Mesendoderm (in vitro differentiated cells): ENCODE measurements at regions not wholly inside any gene's neighbourhood (a gene's known extent, or its start where the extent isn't known, plus 50 kb on each side); places are given as distances from the start of the nearest gene placed in this dataset.
A peak's percentile ranks its signal among the peaks of the same experiment; 100 is the strongest.

Experiments
- DNase-seq: peaks from one replicate; pipeline ENCODE4 v3.0.0; 2013
- H2AK5ac ChIP-seq: 2 replicates; pipeline ENCODE4 v1.6.1; 2013; ENCODE audit warnings: low read length, inconsistent platforms
- H2BK120ac ChIP-seq: 2 replicates; pipeline ENCODE4 v1.6.1; 2013; ENCODE audit warnings: low read depth, mild to moderate bottlenecking, low read length, moderate library complexity, mixed read lengths
- H2BK15ac ChIP-seq: replicated peaks from 2 replicates; pipeline ENCODE4 v1.6.1; 2013; ENCODE audit warnings: low read depth, mild to moderate bottlenecking, moderate library complexity
- H2BK5ac ChIP-seq: 2 replicates; pipeline ENCODE4 v1.6.1; 2013; ENCODE audit warnings: low read length, inconsistent platforms
- H3K18ac ChIP-seq: 2 replicates; pipeline ENCODE4 v1.6.1; 2013; ENCODE audit warnings: mild to moderate bottlenecking, low read length, mixed read lengths
- H3K23ac ChIP-seq: one replicate; pipeline ENCODE4 v1.6.1; 2013; ENCODE audit warnings: low read length
- H3K27ac ChIP-seq: 2 replicates; pipeline ENCODE4 v1.5.1; 2013; ENCODE audit warnings: low read depth, mild to moderate bottlenecking, inconsistent platforms, low read length, moderate library complexity
- H3K27me3 ChIP-seq: 2 replicates; pipeline ENCODE4 v1.6.1; 2013; ENCODE audit warnings: low read length, control low read depth, mild to moderate bottlenecking, inconsistent platforms; ENCODE audit not compliant: insufficient read depth, poor library complexity
- H3K36me3 ChIP-seq: 2 replicates; pipeline ENCODE4 v1.6.1; 2013; ENCODE audit warnings: low read length, inconsistent platforms; ENCODE audit not compliant: control insufficient read depth, insufficient read depth
- H3K4ac ChIP-seq: one replicate; pipeline ENCODE4 v1.6.1; 2013; ENCODE audit warnings: low read depth, mild to moderate bottlenecking, low read length, moderate library complexity
- H3K4me1 ChIP-seq: 2 replicates; pipeline ENCODE4 v1.6.1; 2013; ENCODE audit warnings: low read depth, low read length, inconsistent platforms; ENCODE audit not compliant: control insufficient read depth
- H3K4me2 ChIP-seq: 2 replicates; pipeline ENCODE4 v1.6.1; 2013; ENCODE audit warnings: low read length
- H3K4me3 ChIP-seq: 2 replicates; pipeline ENCODE4 v1.5.1; 2013; ENCODE audit warnings: mild to moderate bottlenecking, low read length
- H3K56ac ChIP-seq: one replicate; pipeline ENCODE4 v1.6.1; 2013; ENCODE audit warnings: low read length
- H3K79me1 ChIP-seq: 2 replicates; pipeline ENCODE4 v1.6.1; 2013; ENCODE audit warnings: low read length, inconsistent platforms
- H3K79me2 ChIP-seq: 2 replicates; pipeline ENCODE4 v1.6.1; 2013; ENCODE audit warnings: mild to moderate bottlenecking, low read length; ENCODE audit not compliant: control insufficient read depth, insufficient read depth
- H3K9ac ChIP-seq: 2 replicates; pipeline ENCODE4 v1.6.1; 2013; ENCODE audit warnings: low read length, inconsistent platforms
- H4K5ac ChIP-seq: one replicate; pipeline ENCODE4 v1.6.1; 2013; ENCODE audit warnings: low read length
- H4K8ac ChIP-seq: one replicate; pipeline ENCODE4 v1.6.1; 2013; ENCODE audit warnings: low read depth, mild to moderate bottlenecking, control low read depth, low read length, moderate library complexity
- WGBS: extraction: QIAGEN DNeasy Blood & Tissue Kit; methylation state at CpG from one replicate; pipeline ENCODE4 v1.1.7; 2013; ENCODE audit warnings: low lambda C conversion rate, missing lambda C conversion rate; ENCODE audit not compliant: insufficient coverage; ENCODE audit errors: extremely low coverage; 5-methylcytosine and 5-hydroxymethylcytosine counted together

GRCh38 chr14:92252323-92252722 is 70.6 kb upstream of the SLC24A4 start:
- no peak overlapping the region for H3K56ac ChIP-seq
- no peaks in the 10 kb centered on the region for H3K36me3 ChIP-seq
- H3K4me1 ChIP-seq = peaks cover 2% of the 10 kb centered on the region
- H3K18ac ChIP-seq = no peak overlapping the region
- H2BK120ac ChIP-seq = no peak overlapping the region
- no peaks in the 10 kb centered on the region for H3K27me3 ChIP-seq
- H2BK15ac ChIP-seq = no peak overlapping the region
- no CpG with 5 or more reads among the region's 16 CpGs for WGBS
- H2AK5ac ChIP-seq = no peak overlapping the region
- no peaks in the 10 kb centered on the region for H3K79me2 ChIP-seq
- H4K8ac ChIP-seq = no peak overlapping the region
- H3K4me3 ChIP-seq = no peak overlapping the region
- no peak overlapping the region for H3K27ac ChIP-seq
- H4K5ac ChIP-seq = no peak overlapping the region
- no peak overlapping the region for H3K9ac ChIP-seq
- H3K23ac ChIP-seq = no peak overlapping the region
- H3K4me2 ChIP-seq = no peak overlapping the region
- DNase-seq = no peak
- H2BK5ac ChIP-seq = no peak overlapping the region
- no peak overlapping the region for H3K4ac ChIP-seq
- H3K79me1 ChIP-seq = no peaks in the 10 kb centered on the region

- Histone ChIP-seq H3K4me2 (no peak overlapping the region), H3K9ac (no peak overlapping the region), H2BK120ac (no peak overlapping the region), H3K18ac (no peak overlapping the region), H2AK5ac (no peak overlapping the region), H4K5ac (no peak overlapping the region), H3K4ac (no peak overlapping the region), H3K27me3 (no peaks in the 10 kb centered on the region), H3K23ac (no peak overlapping the region), H3K79me1 (no peaks in the 10 kb centered on the region), H3K79me2 (no peaks in the 10 kb centered on the region), H2BK5ac (no peak overlapping the region), H3K56ac (no peak overlapping the region), H3K4me3 (no peak overlapping the region), H2BK15ac (no peak overlapping the region), H3K27ac (no peak overlapping the region), H4K8ac (no peak overlapping the region), H3K4me1 (peaks cover 2% of the 10 kb centered on the region), H3K36me3 (no peaks in the 10 kb centered on the region)
- no CpG with 5 or more reads among the region's 15 CpGs for WGBS
- DNase-seq = peak; percentile 68
These were observed 69.5 kb upstream of the SLC24A4 start for GRCh38 chr14:92253381-92253894.

GRCh38 chr14:92254786-92255185 is 68.2 kb upstream of the SLC24A4 start:
- peak; percentile 62 for DNase-seq
- Histone ChIP-seq H3K27ac (no peak overlapping the region), H3K9ac (no peak overlapping the region), H3K23ac (no peak overlapping the region), H2AK5ac (no peak overlapping the region), H3K79me2 (no peaks in the 10 kb centered on the region), H2BK120ac (no peak overlapping the region), H2BK15ac (no peak overlapping the region), H3K4ac (no peak overlapping the region), H3K79me1 (no peaks in the 10 kb centered on the region), H2BK5ac (no peak overlapping the region), H4K8ac (no peak overlapping the region), H3K27me3 (no peaks in the 10 kb centered on the region), H4K5ac (no peak overlapping the region), H3K56ac (no peak overlapping the region), H3K4me3 (no peak overlapping the region), H3K36me3 (no peaks in the 10 kb centered on the region), H3K4me2 (peak overlapping the region; percentile 53), H3K18ac (no peak overlapping the region), H3K4me1 (peaks cover 2% of the 10 kb centered on the region)
- WGBS = no CpG with 5 or more reads among the region's 18 CpGs

- WGBS = no CpG with 5 or more reads among the region's 3 CpGs
- Histone ChIP-seq H3K4me3 (no peak overlapping the region), H4K8ac (no peak overlapping the region), H2BK5ac (no peak overlapping the region), H3K4ac (no peak overlapping the region), H3K4me2 (no peak overlapping the region), H3K36me3 (no peaks in the 10 kb centered on the region), H3K4me1 (peaks cover 2% of the 10 kb centered on the region), H3K18ac (no peak overlapping the region), H3K79me2 (no peaks in the 10 kb centered on the region), H3K23ac (no peak overlapping the region), H2BK15ac (no peak overlapping the region), H3K27me3 (no peaks in the 10 kb centered on the region), H3K79me1 (no peaks in the 10 kb centered on the region), H3K27ac (no peak overlapping the region), H4K5ac (no peak overlapping the region), H2BK120ac (no peak overlapping the region), H2AK5ac (no peak overlapping the region), H3K9ac (no peak overlapping the region), H3K56ac (no peak overlapping the region)
- DNase-seq = peak; percentile 16
These were observed 64.0 kb upstream of the SLC24A4 start for GRCh38 chr14:92258934-92259333.

- Histone ChIP-seq H3K4me1 (peaks cover 2% of the 10 kb centered on the region), H3K9ac (no peak overlapping the region), H2BK5ac (no peak overlapping the region), H3K4me2 (no peak overlapping the region), H3K27ac (no peak overlapping the region), H3K4ac (no peak overlapping the region), H3K23ac (no peak overlapping the region), H4K5ac (no peak overlapping the region), H3K18ac (no peak overlapping the region), H3K56ac (no peak overlapping the region), H4K8ac (no peak overlapping the region), H3K79me1 (no peaks in the 10 kb centered on the region), H2AK5ac (no peak overlapping the region), H3K36me3 (no peaks in the 10 kb centered on the region), H3K4me3 (no peak overlapping the region), H2BK15ac (no peak overlapping the region), H2BK120ac (no peak overlapping the region), H3K79me2 (no peaks in the 10 kb centered on the region), H3K27me3 (no peaks in the 10 kb centered on the region)
- WGBS = no CpG with 5 or more reads among the region's 6 CpGs
- DNase-seq = no peak
These were observed 63.2 kb upstream of the SLC24A4 start for GRCh38 chr14:92259613-92260357.

- no peak overlapping the region for H2AK5ac ChIP-seq
- no peak overlapping the region for H3K18ac ChIP-seq
- no peak overlapping the region for H2BK15ac ChIP-seq
- H3K9ac ChIP-seq = no peak overlapping the region
- no peak overlapping the region for H4K8ac ChIP-seq
- WGBS = no CpG with 5 or more reads among the region's 8 CpGs
- no peaks in the 10 kb centered on the region for H3K79me1 ChIP-seq
- H3K27me3 ChIP-seq = no peaks in the 10 kb centered on the region
- no peak overlapping the region for H3K23ac ChIP-seq
- H3K56ac ChIP-seq = no peak overlapping the region
- H2BK120ac ChIP-seq = no peak overlapping the region
- H3K79me2 ChIP-seq = no peaks in the 10 kb centered on the region
- no peak for DNase-seq
- H3K27ac ChIP-seq = no peak overlapping the region
- no peak overlapping the region for H3K4ac ChIP-seq
- H3K4me2 ChIP-seq = no peak overlapping the region
- H2BK5ac ChIP-seq = no peak overlapping the region
- H3K36me3 ChIP-seq = no peaks in the 10 kb centered on the region
- H3K4me1 ChIP-seq = no peaks in the 10 kb centered on the region
- no peak overlapping the region for H3K4me3 ChIP-seq
- no peak overlapping the region for H4K5ac ChIP-seq
These were observed 59.3 kb upstream of the SLC24A4 start for GRCh38 chr14:92263681-92264080.
